ENCODE measurements at regions not wholly inside any gene's neighbourhood (a gene's known extent, or its start where the extent isn't known, plus 50 kb on each side); places are given as distances from the start of the nearest gene placed in this dataset.

DNA sequence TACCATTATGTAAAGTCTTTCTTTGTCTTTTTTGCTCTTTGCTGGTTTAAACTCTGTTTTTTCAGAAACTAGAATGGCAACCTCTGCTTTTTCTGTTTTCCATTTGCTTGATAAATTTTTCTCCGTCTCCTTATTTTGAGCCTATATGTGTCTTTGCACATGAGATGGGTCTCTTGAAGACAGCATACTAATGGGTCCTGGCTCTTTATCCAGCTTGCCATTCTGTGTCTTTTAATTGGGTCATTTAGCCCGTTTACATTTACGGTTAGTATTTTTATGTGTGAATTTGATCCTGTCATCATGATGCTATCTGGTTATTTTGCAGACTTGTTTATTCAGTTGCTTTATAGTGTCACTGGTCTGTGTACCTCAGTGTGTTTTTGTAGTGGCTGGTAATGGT lies 207.9 kb upstream of the TMEM260 start:
- H3K27me3 ChIP-seq (replicated peaks in 2 of 5; ENCODE audit: control insufficient read depth in 4 of 5, insufficient read depth in 5 of 5, low read length in 4 of 5), result no peaks in the 10 kb centered on the region
- POLR2A ChIA-PET, result no interaction called here
- no peak overlapping the region for H3K4me3 ChIP-seq (ENCODE audit: control insufficient read depth in 1 of 7, extremely low read depth in 1 of 7, insufficient read depth in 4 of 7, low read depth in 2 of 7, low read length in 6 of 7)
- CTCF ChIA-PET, result interaction anchor here (1.6 to 2.0 kb wide), 2 partner anchors 16 to 18 kb away, joined by 3 to 4 read pairs; no protein-coding TSS in a partner anchor
- no peak overlapping the region for H3K27ac ChIP-seq (ENCODE audit: insufficient read depth in 1 of 2, low read depth in 1 of 2, low read length in 2 of 2, poor library complexity in 1 of 2, severe bottlenecking in 2 of 2)
- peaks cover 0 to 42% (median 7%) of the 10 kb centered on the region in 5 experiments for H3K9me3 ChIP-seq (ENCODE audit: control extremely low read depth in 1 of 5, control insufficient read depth in 4 of 5, insufficient read depth in 2 of 5, low read depth in 1 of 5, low read length in 4 of 5)
- no peaks in the 10 kb centered on the region for H3K36me3 ChIP-seq (ENCODE audit: control insufficient read depth in 4 of 4, insufficient read depth in 4 of 4, low read length in 3 of 4)
- 100% methylated on average over 1 of the region's 3 CpGs for WGBS (ENCODE audit: insufficient coverage)
- peak in 2 of 3 donors; percentile 21 to 35 for DNase-seq
- H3K4me1 ChIP-seq (ENCODE audit: control extremely low read depth in 1 of 4, control insufficient read depth in 4 of 4, insufficient read depth in 4 of 4, low read length in 3 of 4), result no peaks in the 10 kb centered on the region

- WGBS (ENCODE audit: insufficient coverage), result 100% methylated on average over 1 of the region's 1 CpG
- no peak for DNase-seq
- no peaks in the 10 kb centered on the region for H3K36me3 ChIP-seq (ENCODE audit: control insufficient read depth in 4 of 4, insufficient read depth in 4 of 4, low read length in 3 of 4)
- H3K9me3 ChIP-seq (ENCODE audit: control extremely low read depth in 1 of 5, control insufficient read depth in 4 of 5, insufficient read depth in 2 of 5, low read depth in 1 of 5, low read length in 4 of 5), result peaks cover 0 to 35% (median 5%) of the 10 kb centered on the region in 5 experiments
- no peak overlapping the region for H3K27ac ChIP-seq (ENCODE audit: insufficient read depth in 1 of 2, low read depth in 1 of 2, low read length in 2 of 2, poor library complexity in 1 of 2, severe bottlenecking in 2 of 2)
- no peak overlapping the region for H3K4me3 ChIP-seq (ENCODE audit: control insufficient read depth in 1 of 7, extremely low read depth in 1 of 7, insufficient read depth in 4 of 7, low read depth in 2 of 7, low read length in 6 of 7)
- H3K4me1 ChIP-seq (ENCODE audit: control extremely low read depth in 1 of 4, control insufficient read depth in 4 of 4, insufficient read depth in 4 of 4, low read length in 3 of 4), result no peaks in the 10 kb centered on the region
- no peaks in the 10 kb centered on the region for H3K27me3 ChIP-seq (replicated peaks in 2 of 5; ENCODE audit: control insufficient read depth in 4 of 5, insufficient read depth in 5 of 5, low read length in 4 of 5)
- ChIA-PET CTCF (no interaction called here), POLR2A (no interaction called here)
Observed at GRCh38 chr14:56374421-56374820, 205.2 kb upstream of the TMEM260 start.

GRCh38 chr14:56378046-56378445 lies 201.6 kb upstream of the TMEM260 start:
- no peaks in the 10 kb centered on the region for H3K4me1 ChIP-seq (ENCODE audit: control extremely low read depth in 1 of 4, control insufficient read depth in 4 of 4, insufficient read depth in 4 of 4, low read length in 3 of 4)
- H3K4me3 ChIP-seq (ENCODE audit: control insufficient read depth in 1 of 7, extremely low read depth in 1 of 7, insufficient read depth in 4 of 7, low read depth in 2 of 7, low read length in 6 of 7), result no peak overlapping the region
- no peaks in the 10 kb centered on the region for H3K27me3 ChIP-seq (replicated peaks in 2 of 5; ENCODE audit: control insufficient read depth in 4 of 5, insufficient read depth in 5 of 5, low read length in 4 of 5)
- no peak overlapping the region for H3K27ac ChIP-seq (ENCODE audit: insufficient read depth in 1 of 2, low read depth in 1 of 2, low read length in 2 of 2, poor library complexity in 1 of 2, severe bottlenecking in 2 of 2)
- 100% methylated on average over 2 of the region's 4 CpGs for WGBS (ENCODE audit: insufficient coverage)
- H3K9me3 ChIP-seq (ENCODE audit: control extremely low read depth in 1 of 5, control insufficient read depth in 4 of 5, insufficient read depth in 2 of 5, low read depth in 1 of 5, low read length in 4 of 5), result peaks cover 0 to 12% (median 3%) of the 10 kb centered on the region in 5 experiments
- DNase-seq, result no peak
- no peaks in the 10 kb centered on the region for H3K36me3 ChIP-seq (ENCODE audit: control insufficient read depth in 4 of 4, insufficient read depth in 4 of 4, low read length in 3 of 4)
- POLR2A ChIA-PET, result interaction anchor here (0.7 kb wide), 1 partner anchor 619 kb away, joined by 3 read pairs; no protein-coding TSS in a partner anchor
- CTCF ChIA-PET, result interaction anchor here (0.8 to 0.9 kb wide), 2 partner anchors 11 to 36 kb away, joined by 3 read pairs; no protein-coding TSS in a partner anchor

DNA sequence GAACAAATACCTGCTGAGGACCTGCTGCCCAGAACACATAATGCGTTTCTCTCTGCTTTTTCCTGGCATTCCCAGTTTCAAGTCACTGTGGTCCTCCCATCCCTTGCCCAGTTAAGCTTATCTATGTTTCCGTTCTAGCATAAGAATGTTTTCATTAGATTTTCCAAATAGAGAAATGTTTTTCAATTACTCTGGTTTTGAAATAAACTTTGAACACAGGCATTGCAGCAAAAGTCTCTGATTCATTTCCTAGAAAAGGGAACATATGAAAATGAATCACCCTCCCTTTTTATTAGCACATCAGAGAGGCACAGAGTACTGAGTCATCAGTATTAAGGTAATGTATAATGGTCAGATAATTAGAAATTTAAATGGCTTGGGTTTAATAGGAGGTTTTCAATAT lies 201.1 kb upstream of the TMEM260 start:
- peaks cover 0 to 10% (median under 1%) of the 10 kb centered on the region in 5 experiments for H3K9me3 ChIP-seq (ENCODE audit: control extremely low read depth in 1 of 5, control insufficient read depth in 4 of 5, insufficient read depth in 2 of 5, low read depth in 1 of 5, low read length in 4 of 5)
- no peaks in the 10 kb centered on the region for H3K4me1 ChIP-seq (ENCODE audit: control extremely low read depth in 1 of 4, control insufficient read depth in 4 of 4, insufficient read depth in 4 of 4, low read length in 3 of 4)
- H3K36me3 ChIP-seq (ENCODE audit: control insufficient read depth in 4 of 4, insufficient read depth in 4 of 4, low read length in 3 of 4), result no peaks in the 10 kb centered on the region
- POLR2A ChIA-PET, result no interaction called here
- no peaks in the 10 kb centered on the region for H3K27me3 ChIP-seq (replicated peaks in 2 of 5; ENCODE audit: control insufficient read depth in 4 of 5, insufficient read depth in 5 of 5, low read length in 4 of 5)
- no peak overlapping the region for H3K4me3 ChIP-seq (ENCODE audit: control insufficient read depth in 1 of 7, extremely low read depth in 1 of 7, insufficient read depth in 4 of 7, low read depth in 2 of 7, low read length in 6 of 7)
- DNase-seq, result peak in 1 of 3 donors; percentile 25
- no peak overlapping the region for H3K27ac ChIP-seq (ENCODE audit: insufficient read depth in 1 of 2, low read depth in 1 of 2, low read length in 2 of 2, poor library complexity in 1 of 2, severe bottlenecking in 2 of 2)
- WGBS (ENCODE audit: insufficient coverage), result 100% methylated on average over 1 of the region's 2 CpGs
- CTCF ChIA-PET, result interaction anchor here (0.9 kb wide), 1 partner anchor 36 kb away, joined by 3 read pairs; no protein-coding TSS in a partner anchor

DNA sequence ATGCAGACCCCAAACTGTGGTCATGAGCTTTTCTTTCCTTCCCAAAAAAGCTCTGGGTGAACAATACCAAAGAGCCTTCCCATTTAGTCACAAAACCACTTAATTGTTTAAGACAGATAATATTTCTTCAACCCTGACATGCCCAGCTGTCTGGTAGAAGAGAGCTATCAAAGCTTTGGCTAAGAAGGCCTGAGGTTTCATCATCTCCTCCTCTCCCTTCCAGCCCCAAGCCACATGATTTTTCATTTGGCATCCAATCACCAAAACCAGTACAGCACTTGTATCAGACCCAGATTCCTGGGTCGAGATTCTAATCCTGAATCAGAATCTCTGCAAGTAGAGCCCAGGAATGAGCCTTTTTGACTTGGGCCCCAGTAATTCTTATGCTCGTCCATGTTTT lies 199.6 kb upstream of the TMEM260 start:
- Histone ChIP-seq H3K4me1 (ENCODE audit: control extremely low read depth in 1 of 4, control insufficient read depth in 4 of 4, insufficient read depth in 4 of 4, low read length in 3 of 4) (no peaks in the 10 kb centered on the region), H3K27me3 (replicated peaks in 2 of 5; ENCODE audit: control insufficient read depth in 4 of 5, insufficient read depth in 5 of 5, low read length in 4 of 5) (no peaks in the 10 kb centered on the region), H3K36me3 (ENCODE audit: control insufficient read depth in 4 of 4, insufficient read depth in 4 of 4, low read length in 3 of 4) (no peaks in the 10 kb centered on the region), H3K4me3 (ENCODE audit: control insufficient read depth in 1 of 7, extremely low read depth in 1 of 7, insufficient read depth in 4 of 7, low read depth in 2 of 7, low read length in 6 of 7) (no peak overlapping the region), H3K9me3 (ENCODE audit: control extremely low read depth in 1 of 5, control insufficient read depth in 4 of 5, insufficient read depth in 2 of 5, low read depth in 1 of 5, low read length in 4 of 5) (peaks cover 0 to 10% (median under 1%) of the 10 kb centered on the region in 5 experiments), H3K27ac (ENCODE audit: insufficient read depth in 1 of 2, low read depth in 1 of 2, low read length in 2 of 2, poor library complexity in 1 of 2, severe bottlenecking in 2 of 2) (no peak overlapping the region)
- CTCF ChIA-PET, result interaction anchor here (0.7 to 2.3 kb wide), 4 partner anchors 12 to 95 kb away, joined by 3 to 5 read pairs (median 4); no protein-coding TSS in a partner anchor
- DNase-seq, result no peak
- WGBS (ENCODE audit: insufficient coverage), result 100% methylated on average over 2 of the region's 2 CpGs
- POLR2A ChIA-PET, result no interaction called here

- no peaks in the 10 kb centered on the region for H3K36me3 ChIP-seq (ENCODE audit: control insufficient read depth in 4 of 4, insufficient read depth in 4 of 4, low read length in 3 of 4)
- DNase-seq, result peak in 2 of 3 donors; percentile 20 to 41
- H3K9me3 ChIP-seq (ENCODE audit: control extremely low read depth in 1 of 5, control insufficient read depth in 4 of 5, insufficient read depth in 2 of 5, low read depth in 1 of 5, low read length in 4 of 5), result peaks cover 0 to 16% (median 2%) of the 10 kb centered on the region in 5 experiments
- ChIA-PET POLR2A (no interaction called here), CTCF (interaction anchor here (1.0 kb wide), 1 partner anchor 12 kb away, joined by 3 read pairs; no protein-coding TSS in a partner anchor)
- no peak overlapping the region for H3K4me3 ChIP-seq (ENCODE audit: control insufficient read depth in 1 of 7, extremely low read depth in 1 of 7, insufficient read depth in 4 of 7, low read depth in 2 of 7, low read length in 6 of 7)
- H3K27ac ChIP-seq (ENCODE audit: insufficient read depth in 1 of 2, low read depth in 1 of 2, low read length in 2 of 2, poor library complexity in 1 of 2, severe bottlenecking in 2 of 2), result no peak overlapping the region
- no peaks in the 10 kb centered on the region for H3K4me1 ChIP-seq (ENCODE audit: control extremely low read depth in 1 of 4, control insufficient read depth in 4 of 4, insufficient read depth in 4 of 4, low read length in 3 of 4)
- H3K27me3 ChIP-seq (replicated peaks in 2 of 5; ENCODE audit: control insufficient read depth in 4 of 5, insufficient read depth in 5 of 5, low read length in 4 of 5), result no peaks in the 10 kb centered on the region
Observed at GRCh38 chr14:56386024-56386423, 193.6 kb upstream of the TMEM260 start.

DNA sequence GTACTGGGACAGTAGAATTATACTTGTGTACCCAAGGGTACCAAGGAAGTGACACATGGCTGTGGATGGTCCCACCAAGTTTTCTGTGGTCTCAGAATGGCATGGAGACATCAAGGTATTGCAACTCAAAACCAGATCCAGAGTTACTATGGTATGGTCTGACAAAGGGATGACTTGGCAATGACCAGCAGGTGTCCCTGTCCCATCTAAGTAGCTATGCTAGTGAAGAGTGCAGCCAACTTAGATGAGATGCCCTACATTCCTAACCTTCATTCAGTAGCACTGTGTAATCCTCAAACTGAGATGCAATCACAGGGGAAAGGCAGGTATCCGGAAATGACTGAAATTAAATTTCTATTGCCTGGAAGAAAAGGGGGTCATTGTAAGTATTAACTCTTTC lies 188.7 kb upstream of the TMEM260 start:
- POLR2A ChIA-PET, result interaction anchor here (0.8 kb wide), 1 partner anchor 22 kb away, joined by 3 read pairs; no protein-coding TSS in a partner anchor

More for the DNA sequence above, 188.7 kb upstream of the TMEM260 start:
- Histone ChIP-seq H3K36me3 (ENCODE audit: control insufficient read depth in 4 of 4, insufficient read depth in 4 of 4, low read length in 3 of 4) (no peaks in the 10 kb centered on the region), H3K27ac (ENCODE audit: insufficient read depth in 1 of 2, low read depth in 1 of 2, low read length in 2 of 2, poor library complexity in 1 of 2, severe bottlenecking in 2 of 2) (no peak overlapping the region), H3K4me1 (ENCODE audit: control extremely low read depth in 1 of 4, control insufficient read depth in 4 of 4, insufficient read depth in 4 of 4, low read length in 3 of 4) (no peaks in the 10 kb centered on the region), H3K4me3 (ENCODE audit: control insufficient read depth in 1 of 7, extremely low read depth in 1 of 7, insufficient read depth in 4 of 7, low read depth in 2 of 7, low read length in 6 of 7) (no peak overlapping the region), H3K27me3 (replicated peaks in 2 of 5; ENCODE audit: control insufficient read depth in 4 of 5, insufficient read depth in 5 of 5, low read length in 4 of 5) (no peaks in the 10 kb centered on the region), H3K9me3 (ENCODE audit: control extremely low read depth in 1 of 5, control insufficient read depth in 4 of 5, insufficient read depth in 2 of 5, low read depth in 1 of 5, low read length in 4 of 5) (peaks cover 0 to 7% (median 2%) of the 10 kb centered on the region in 5 experiments)
- CTCF ChIA-PET, result interaction anchor here (1.1 to 3.4 kb wide), 5 partner anchors 10 to 85 kb away, joined by 3 to 27 read pairs (median 6); no protein-coding TSS in a partner anchor
- WGBS (ENCODE audit: insufficient coverage), result no CpG with 5 or more reads among the region's 1 CpG
- DNase-seq, result peak; percentile 31 to 62 (median 53)

Data from common myeloid progenitor, CD34-positive (primary cell).